HG03460 (cell line): ENCODE measurements at regions not wholly inside any gene's neighbourhood (a gene's known extent, or its start where the extent isn't known, plus 50 kb on each side); places are given as distances from the start of the nearest gene placed in this dataset.
A peak's percentile ranks its signal among the peaks of the same experiment; 100 is the strongest.

Source experiments
- ATAC-seq: cut with Tn5 transposase; IDR thresholded peaks from one replicate; pipeline ENCODE4 v1.9.1; 2021; ENCODE audit not compliant: unreplicated experiment

DNA sequence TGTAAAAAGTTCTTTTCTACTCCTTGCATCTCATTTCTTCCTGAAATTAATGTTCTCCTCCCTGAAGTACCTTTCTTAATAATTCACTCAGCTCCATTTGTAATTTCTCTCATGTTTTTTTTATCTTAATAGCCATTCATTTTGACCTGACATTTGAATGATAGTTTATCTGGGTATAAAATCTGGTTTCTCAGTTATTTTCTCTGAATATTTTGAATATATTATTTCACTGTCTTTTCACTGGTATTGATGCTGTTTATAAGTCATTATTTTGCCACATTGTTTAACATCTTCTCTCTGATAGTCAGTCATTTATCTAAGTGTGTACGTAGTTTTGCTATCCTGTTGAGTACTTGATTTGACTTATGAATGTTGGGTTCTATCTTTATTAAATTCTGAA lies 68.8 kb upstream of the ARHGAP18 start:
- no peak for ATAC-seq

GRCh38 chr6:129777371-129777770 lies 67.4 kb upstream of the ARHGAP18 start:
- no peak for ATAC-seq

DNA sequence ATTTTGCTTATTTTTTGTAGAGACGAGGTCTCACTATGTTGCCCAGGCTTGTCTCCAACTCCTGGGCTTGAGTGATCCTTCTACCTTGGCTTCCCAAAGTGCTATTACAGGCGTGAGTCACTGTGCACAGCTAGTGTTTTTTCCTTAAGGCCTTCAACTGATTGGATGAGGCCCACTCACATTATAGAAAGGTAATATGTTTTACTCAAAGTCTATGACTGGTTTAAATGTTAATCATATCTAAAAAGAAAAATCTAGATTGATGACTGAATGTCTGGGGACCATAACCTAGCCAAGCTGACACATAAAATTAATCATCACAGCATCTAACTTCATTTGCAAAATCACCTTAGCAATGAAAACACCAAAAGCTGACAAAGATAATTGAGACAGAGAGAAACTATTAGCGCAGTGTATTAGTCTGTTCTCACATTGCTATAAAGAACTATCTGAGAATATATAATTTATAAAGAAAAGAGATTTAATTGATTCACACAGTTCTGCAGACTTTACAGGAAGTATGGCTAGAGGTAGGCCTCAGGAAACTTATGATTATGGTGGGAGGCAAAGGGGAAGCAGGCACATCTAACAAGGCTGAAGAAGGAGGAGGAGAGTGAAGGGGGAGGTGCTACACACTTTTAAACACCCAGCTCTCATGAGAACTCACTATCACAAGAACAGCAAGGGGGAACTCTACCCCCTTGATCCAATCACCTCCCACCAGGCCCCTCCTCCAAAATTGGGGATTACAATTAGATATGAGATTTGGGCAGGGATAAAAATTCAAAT lies 66.8 kb upstream of the ARHGAP18 start:
- ATAC-seq = no peak

DNA sequence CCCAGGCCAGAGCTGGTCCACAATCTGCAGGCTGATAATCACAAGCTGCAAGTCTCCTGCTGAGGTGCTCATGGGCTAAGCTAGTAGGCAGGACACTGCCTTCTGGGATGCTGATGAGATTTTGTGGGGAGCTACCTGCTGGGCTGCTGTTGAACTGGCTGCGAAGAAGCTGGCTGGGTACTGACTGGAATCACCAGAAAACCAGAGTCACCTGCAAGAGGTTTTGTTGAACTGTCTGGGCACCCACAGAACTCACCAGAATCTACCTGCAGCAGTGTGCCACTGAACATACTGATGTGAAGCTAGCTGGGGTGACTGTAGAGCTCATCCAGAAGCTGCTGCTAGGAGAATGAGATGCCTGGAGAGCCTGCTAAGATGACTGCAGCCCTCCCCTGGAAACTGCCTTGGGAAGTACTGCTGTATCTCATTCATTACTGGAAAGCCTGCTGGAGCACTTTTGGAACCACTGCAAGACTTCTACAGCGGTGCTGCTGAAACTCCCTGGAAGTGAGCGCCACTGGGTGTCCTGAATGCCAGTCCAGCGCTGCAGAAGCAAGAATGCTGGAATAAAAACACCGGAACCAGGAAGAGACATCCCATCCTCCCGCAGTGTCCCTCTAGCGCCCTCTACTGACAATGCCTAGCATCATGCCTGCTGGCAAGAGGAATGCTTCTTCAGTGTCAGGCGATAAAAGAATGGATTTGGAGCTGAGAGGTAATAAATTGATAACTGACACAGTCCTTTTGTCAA lies 64.9 kb upstream of the ARHGAP18 start:
- no peak for ATAC-seq

- ATAC-seq = no peak
Measured at GRCh38 chr6:129773304-129773703, 63.3 kb upstream of the ARHGAP18 start.

DNA sequence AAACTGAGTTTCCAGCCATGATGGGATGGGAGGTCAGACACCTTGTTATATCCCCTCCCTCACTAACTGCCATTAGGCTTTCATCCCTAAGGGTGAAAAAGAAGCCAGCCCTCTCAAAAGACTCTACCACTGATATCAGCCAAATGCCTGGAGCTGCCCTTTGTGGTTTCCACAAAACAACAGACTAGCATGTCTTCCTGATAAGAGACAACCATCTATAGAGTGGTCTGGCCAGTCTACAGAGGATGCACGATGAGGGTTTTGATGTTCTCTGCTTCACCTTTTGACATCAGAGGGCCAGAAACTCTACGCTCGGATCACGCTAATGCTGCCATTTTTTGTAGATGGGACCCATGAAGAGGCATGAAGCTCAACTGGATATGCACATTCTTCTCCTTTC lies 61.7 kb upstream of the ARHGAP18 start:
- no peak for ATAC-seq

- no peak for ATAC-seq
Measured at GRCh38 chr6:129767776-129768485, 58.0 kb upstream of the ARHGAP18 start.

GRCh38 chr6:129766959-129767728 lies 57.2 kb upstream of the ARHGAP18 start:
- peak; percentile 86 for ATAC-seq

- ATAC-seq = no peak
Measured at GRCh38 chr6:129764761-129765407, 54.9 kb upstream of the ARHGAP18 start.

- ATAC-seq = no peak
Measured at GRCh38 chr6:129759796-129760605, 50.0 kb upstream of the ARHGAP18 start.
